Endothelial cell (in vitro differentiated cells): ENCODE measurements at regions not wholly inside any gene's neighbourhood (a gene's known extent, or its start where the extent isn't known, plus 50 kb on each side); places are given as distances from the start of the nearest gene placed in this dataset.

ENCODE experiments used
- DNase-seq: peaks from one replicate; pipeline ENCODE4 v3.0.0; 2021; ENCODE audit warnings: low spot score
- H3K27ac Mint-ChIP-seq: one replicate; pipeline ENCODE4 v1.8.0; 2021; ENCODE audit warnings: mixed read lengths, inconsistent platforms; ENCODE audit not compliant: unreplicated experiment
- H3K27me3 Mint-ChIP-seq: one replicate; pipeline ENCODE4 v1.8.0; 2021; ENCODE audit warnings: mild to moderate bottlenecking, moderate library complexity, mixed read lengths, inconsistent platforms; ENCODE audit not compliant: unreplicated experiment
- H3K36me3 Mint-ChIP-seq: one replicate; pipeline ENCODE4 v1.8.0; 2021; ENCODE audit warnings: mild to moderate bottlenecking, low read depth, mixed read lengths, inconsistent platforms; ENCODE audit not compliant: unreplicated experiment
- H3K4me1 Mint-ChIP-seq: one replicate; pipeline ENCODE4 v1.8.0; 2021; ENCODE audit warnings: mild to moderate bottlenecking, mixed read lengths, inconsistent platforms; ENCODE audit not compliant: unreplicated experiment
- H3K4me3 Mint-ChIP-seq: one replicate; pipeline ENCODE4 v1.8.0; 2021; ENCODE audit warnings: mild to moderate bottlenecking, mixed read lengths, inconsistent platforms; ENCODE audit not compliant: unreplicated experiment
- H3K9me3 Mint-ChIP-seq: one replicate; pipeline ENCODE4 v1.8.0; 2021; ENCODE audit warnings: mixed read lengths, inconsistent platforms; ENCODE audit not compliant: unreplicated experiment
- CTCF ChIP-seq: fragments of 200-600 bp; sonication (generic); IDR thresholded peaks from one replicate; pipeline ENCODE4 v1.5.0; 2021; ENCODE audit warnings: antibody characterized with exemption; ENCODE audit not compliant: unreplicated experiment

DNA sequence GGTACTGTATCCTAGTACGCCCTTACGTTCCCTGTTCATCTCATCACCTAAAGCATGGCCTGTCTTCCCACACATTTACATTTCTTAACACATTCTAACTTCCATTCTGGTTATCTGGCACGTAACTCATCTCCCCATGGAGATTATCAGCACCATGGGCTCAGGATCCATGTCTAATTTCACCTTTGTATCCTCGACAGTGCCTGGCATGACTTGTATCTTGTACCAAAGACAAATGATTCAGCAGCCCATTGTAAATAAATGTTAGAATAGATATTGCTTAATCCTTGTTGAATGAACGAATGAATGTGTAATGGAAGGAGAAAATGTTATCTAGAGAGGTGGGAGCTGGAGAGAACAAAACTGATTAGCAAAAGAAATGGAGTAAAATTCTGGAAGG is 69.7 kb upstream of the TPM1 start:
- Mint-ChIP-seq H3K27me3 (no peaks in the 10 kb centered on the region), H3K4me1 (no peaks in the 10 kb centered on the region), H3K27ac (no peak overlapping the region), H3K36me3 (no peaks in the 10 kb centered on the region), H3K9me3 (no peaks in the 10 kb centered on the region), H3K4me3 (no peak overlapping the region)
- DNase-seq = no peak
- TF ChIP-seq CTCF = no peak

GRCh38 chr15:62975515-62975914 is 67.0 kb upstream of the TPM1 start:
- H3K27ac Mint-ChIP-seq = no peak overlapping the region
- no peaks in the 10 kb centered on the region for H3K9me3 Mint-ChIP-seq
- no peak overlapping the region for H3K4me3 Mint-ChIP-seq
- TF ChIP-seq CTCF = no peak
- no peaks in the 10 kb centered on the region for H3K27me3 Mint-ChIP-seq
- H3K4me1 Mint-ChIP-seq = no peaks in the 10 kb centered on the region
- DNase-seq = no peak
- H3K36me3 Mint-ChIP-seq = no peaks in the 10 kb centered on the region

DNA sequence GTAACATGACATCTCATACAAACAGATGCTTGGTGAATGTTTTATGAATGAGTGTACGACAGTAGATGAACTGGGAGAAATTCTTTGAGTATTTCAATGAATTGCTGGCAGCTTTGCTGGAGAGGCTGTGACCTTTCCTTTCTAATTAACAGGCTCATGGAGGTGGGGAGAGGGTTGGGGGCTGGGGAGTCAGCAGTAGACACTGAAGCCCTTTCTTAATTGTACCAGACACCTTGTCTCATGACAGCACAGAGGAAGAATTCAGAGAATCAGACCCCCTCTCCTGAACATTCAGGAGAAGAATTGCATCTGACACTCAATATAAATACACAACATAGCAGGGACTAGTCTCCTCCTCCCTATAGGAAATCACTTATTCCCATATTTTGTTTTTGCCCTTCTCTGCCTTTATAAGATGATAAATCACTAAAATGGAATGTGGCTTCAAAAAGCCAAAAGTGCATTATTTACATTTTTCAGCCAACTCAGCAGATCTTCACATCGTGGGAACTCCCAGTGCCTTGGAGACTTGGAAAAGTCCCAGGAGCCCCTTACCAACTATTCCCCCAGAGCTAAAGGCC is 66.2 kb upstream of the TPM1 start:
- Mint-ChIP-seq H3K4me1 (no peaks in the 10 kb centered on the region), H3K27ac (no peak overlapping the region), H3K27me3 (no peaks in the 10 kb centered on the region), H3K36me3 (no peaks in the 10 kb centered on the region), H3K4me3 (no peak overlapping the region), H3K9me3 (no peaks in the 10 kb centered on the region)
- no peak for DNase-seq
- no peak for TF ChIP-seq CTCF

DNA sequence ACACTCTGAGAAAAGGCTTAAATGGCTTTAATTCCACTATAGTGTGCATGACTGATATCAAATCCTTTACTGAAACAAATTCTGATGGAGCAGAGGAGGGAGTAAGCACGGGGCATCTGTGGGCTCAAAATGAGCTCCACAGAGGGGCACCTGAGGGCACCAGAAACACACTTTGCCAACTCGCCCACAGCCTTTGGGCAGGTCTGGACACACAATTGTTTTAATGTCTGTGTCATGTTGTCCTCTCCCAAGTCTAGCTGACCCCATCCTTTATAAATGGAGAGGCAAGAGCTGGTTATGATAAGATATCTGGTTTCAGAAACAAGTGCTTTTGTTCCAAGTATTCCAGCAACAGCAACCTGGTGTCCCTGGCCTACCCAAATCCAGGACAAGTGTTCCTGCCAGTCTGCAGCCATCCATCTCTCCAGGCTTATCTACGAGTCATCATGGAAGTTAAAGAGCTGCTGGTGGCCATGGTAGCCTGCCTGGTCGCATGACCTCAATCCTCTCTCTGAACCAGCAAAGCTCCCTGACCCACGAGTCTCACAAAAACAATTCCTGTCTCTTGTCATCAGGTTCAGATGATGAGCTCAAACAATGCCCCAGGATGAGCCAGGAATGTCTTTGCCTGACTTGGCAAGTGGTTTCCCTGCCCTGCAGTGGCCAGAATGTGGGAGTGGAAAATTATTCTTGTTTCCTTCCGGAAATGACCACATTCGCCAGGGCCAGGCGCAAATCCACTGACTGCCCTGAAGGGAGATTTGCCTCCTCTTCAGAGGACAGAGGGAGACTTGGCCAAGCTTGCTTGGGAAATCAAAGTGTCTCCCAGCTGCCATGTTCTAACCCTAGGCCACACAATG is 64.4 kb upstream of the TPM1 start:
- Mint-ChIP-seq H3K36me3 (no peaks in the 10 kb centered on the region), H3K4me1 (no peaks in the 10 kb centered on the region), H3K27me3 (no peaks in the 10 kb centered on the region), H3K4me3 (no peak overlapping the region), H3K27ac (no peak overlapping the region), H3K9me3 (no peaks in the 10 kb centered on the region)
- no peak for DNase-seq
- no peak for TF ChIP-seq CTCF

GRCh38 chr15:62979252-62979651 is 63.3 kb upstream of the TPM1 start:
- no peak for DNase-seq
- Mint-ChIP-seq H3K9me3 (no peaks in the 10 kb centered on the region), H3K4me1 (no peaks in the 10 kb centered on the region), H3K36me3 (no peaks in the 10 kb centered on the region), H3K27ac (no peak overlapping the region), H3K4me3 (no peak overlapping the region), H3K27me3 (no peaks in the 10 kb centered on the region)
- TF ChIP-seq CTCF = no peak
